MM.1S (cell line): ENCODE measurements at regions not wholly inside any gene's neighbourhood (a gene's known extent, or its start where the extent isn't known, plus 50 kb on each side); places are given as distances from the start of the nearest gene placed in this dataset.

Experiments used
- CTCF ChIP-seq: fragments of 300-600 bp; sonication (generic); IDR thresholded peaks from 2 replicates; pipeline ENCODE4 v1.5.1; 2016; ENCODE audit warnings: antibody characterized with exemption, low read length, mixed read lengths
- EZH2 ChIP-seq: fragments of 300-600 bp; sonication (generic); optimal IDR thresholded peaks from 2 replicates; pipeline ENCODE3; 2017; ENCODE audit warnings: low read depth, mild to moderate bottlenecking, antibody characterized with exemption, low read length, mixed read lengths

- no peak for TF ChIP-seq CTCF
- TF ChIP-seq EZH2 = no peak
Measured at GRCh38 chr5:25754895-25755294, 1110.1 kb upstream of the CDH10 start.
